ENCODE measurements at regions not wholly inside any gene's neighbourhood (a gene's known extent, or its start where the extent isn't known, plus 50 kb on each side); places are given as distances from the start of the nearest gene placed in this dataset.

DNA sequence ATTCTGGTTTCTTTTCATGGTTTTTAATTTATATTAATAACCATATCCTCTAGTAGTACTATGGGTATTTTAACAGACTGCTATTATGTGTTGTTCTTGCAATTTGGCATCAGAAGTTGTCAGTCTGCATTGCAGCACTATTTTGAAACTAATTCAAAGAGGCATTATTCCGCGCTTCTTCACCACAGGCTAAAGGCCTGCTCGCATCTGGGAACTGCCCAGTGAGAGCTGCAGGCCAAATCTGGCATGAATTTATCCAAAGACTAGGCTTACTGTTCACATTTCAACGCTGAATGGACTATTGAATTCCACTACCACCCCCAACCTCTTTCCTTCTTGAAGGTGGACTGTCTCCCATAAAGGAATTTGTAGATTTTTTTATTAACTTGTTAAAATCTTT is 310.4 kb upstream of the NR2F2 start:
- DNase-seq (ENCODE audit: low read depth): no peak

GRCh38 chr15:96020797-96021196 is 309.7 kb upstream of the NR2F2 start:
- no peaks in the 10 kb centered on the region for H3K36me3 ChIP-seq (ENCODE audit: control insufficient read depth, insufficient read depth, low read length)
- no peaks in the 10 kb centered on the region for H3K27me3 ChIP-seq (ENCODE audit: control insufficient read depth, insufficient read depth, low read length)
- FAIRE-seq: no peak
- no peak for TF ChIP-seq CTCF (IDR thresholded peaks at IDR 0.05; ENCODE audit: insufficient read depth, low read length, severe bottlenecking)
- H3K4me3 ChIP-seq (ENCODE audit: low read depth, low read length): no peak overlapping the region
- no peak for DNase-seq (ENCODE audit: low read depth)

More for the DNA sequence above, 310.4 kb upstream of the NR2F2 start:
- FAIRE-seq: no peak
- TF ChIP-seq CTCF (IDR thresholded peaks at IDR 0.05; ENCODE audit: insufficient read depth, low read length, severe bottlenecking): no peak
- Histone ChIP-seq H3K36me3 (ENCODE audit: control insufficient read depth, insufficient read depth, low read length) (no peaks in the 10 kb centered on the region), H3K4me3 (ENCODE audit: low read depth, low read length) (no peak overlapping the region), H3K27me3 (ENCODE audit: control insufficient read depth, insufficient read depth, low read length) (no peaks in the 10 kb centered on the region)

- Histone ChIP-seq H3K27me3 (ENCODE audit: control insufficient read depth, insufficient read depth, low read length) (no peaks in the 10 kb centered on the region), H3K36me3 (ENCODE audit: control insufficient read depth, insufficient read depth, low read length) (no peaks in the 10 kb centered on the region), H3K4me3 (ENCODE audit: low read depth, low read length) (no peak overlapping the region)
- FAIRE-seq: no peak
- DNase-seq (ENCODE audit: low read depth): no peak
- TF ChIP-seq CTCF (IDR thresholded peaks at IDR 0.05; ENCODE audit: insufficient read depth, low read length, severe bottlenecking): no peak
These were observed 307.4 kb upstream of the NR2F2 start for GRCh38 chr15:96023081-96023480.

GRCh38 chr15:96027501-96027900 is 303.0 kb upstream of the NR2F2 start:
- no peaks in the 10 kb centered on the region for H3K36me3 ChIP-seq (ENCODE audit: control insufficient read depth, insufficient read depth, low read length)
- no peaks in the 10 kb centered on the region for H3K27me3 ChIP-seq (ENCODE audit: control insufficient read depth, insufficient read depth, low read length)
- DNase-seq (ENCODE audit: low read depth) (no peak), FAIRE-seq (no peak)
- TF ChIP-seq CTCF (IDR thresholded peaks at IDR 0.05; ENCODE audit: insufficient read depth, low read length, severe bottlenecking): no peak
- H3K4me3 ChIP-seq (ENCODE audit: low read depth, low read length): no peak overlapping the region

GRCh38 chr15:96028620-96029019 is 301.9 kb upstream of the NR2F2 start:
- no peaks in the 10 kb centered on the region for H3K36me3 ChIP-seq (ENCODE audit: control insufficient read depth, insufficient read depth, low read length)
- H3K27me3 ChIP-seq (ENCODE audit: control insufficient read depth, insufficient read depth, low read length): no peaks in the 10 kb centered on the region
- no peak overlapping the region for H3K4me3 ChIP-seq (ENCODE audit: low read depth, low read length)
- TF ChIP-seq CTCF (IDR thresholded peaks at IDR 0.05; ENCODE audit: insufficient read depth, low read length, severe bottlenecking): no peak
- DNase-seq (ENCODE audit: low read depth): no peak
- FAIRE-seq: no peak

DNA sequence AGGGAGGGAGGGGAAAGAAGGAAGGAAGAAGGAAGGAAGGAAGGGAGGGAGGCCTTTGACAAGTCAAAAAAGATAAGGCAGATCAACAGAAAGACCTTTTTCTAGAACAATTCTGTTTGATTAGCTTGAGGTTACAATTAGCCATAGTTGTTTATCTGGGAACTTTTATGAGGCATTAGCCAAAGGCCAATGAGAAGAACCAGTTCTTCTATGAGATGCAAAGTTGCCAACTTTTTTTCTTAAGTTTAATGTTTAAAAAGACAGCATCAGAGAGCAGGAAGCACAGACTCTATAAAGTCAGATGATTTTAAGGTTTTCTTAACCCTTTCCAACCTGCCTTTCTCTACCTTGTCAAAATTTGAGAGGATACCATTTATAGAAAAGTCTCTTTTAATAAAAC is 301.3 kb upstream of the NR2F2 start:
- Histone ChIP-seq H3K36me3 (ENCODE audit: control insufficient read depth, insufficient read depth, low read length) (no peaks in the 10 kb centered on the region), H3K27me3 (ENCODE audit: control insufficient read depth, insufficient read depth, low read length) (no peaks in the 10 kb centered on the region), H3K4me3 (ENCODE audit: low read depth, low read length) (no peak overlapping the region)
- TF ChIP-seq CTCF (IDR thresholded peaks at IDR 0.05; ENCODE audit: insufficient read depth, low read length, severe bottlenecking): no peak
- DNase-seq (ENCODE audit: low read depth): no peak
- FAIRE-seq: no peak
